Pancreas (tissue), 10 donors: ENCODE measurements at regions not wholly inside any gene's neighbourhood (a gene's known extent, or its start where the extent isn't known, plus 50 kb on each side); places are given as distances from the start of the nearest gene placed in this dataset.

Experiments
- ATAC-seq, 4 donors: fragments of 200-7000 bp; cut with Tn5 transposase; one replicate each; pipeline versions ENCODE4 v1.8.0 to v1.9.1; 2020; ENCODE audit warnings: mild to moderate bottlenecking in 4 of 4, moderate library complexity in 4 of 4
- DNase-seq, 6 donors: peaks; one replicate each; pipeline ENCODE4 v3.0.0-alpha.2; 2020
- FAIRE-seq: peaks from 2 replicates; lab custom pipeline; 2012; peaks lifted over from hg19 to GRCh38; lab: Jason Lieb, UNC
- H3K27ac ChIP-seq, 4 donors: fragments of 200-600 bp; sonication (generic); 1 replicate in 3 of 4; 2 replicates in 1 of 4; pipeline versions ENCODE4 v1.5.0 to v1.8.0; 2020
- H3K27me3 ChIP-seq, 4 donors: fragments of 200-600 bp; one replicate each; pipeline ENCODE4 v1.8.0; 2021
- H3K36me3 ChIP-seq, 3 donors: fragments of 200-600 bp; sonication (generic) in 1 of 3; one replicate each; pipeline versions ENCODE4 v1.5.0 to v1.8.0; 2020 to 2021
- H3K4me1 ChIP-seq, 3 donors: fragments of 200-600 bp; one replicate each; pipeline ENCODE4 v1.8.0; 2021
- H3K4me3 ChIP-seq, 4 donors: fragments of 200-600 bp; sonication (generic) in 2 of 4; one replicate each; pipeline versions ENCODE4 v1.5.0 to v1.8.0; 2020 to 2021
- H3K9me3 ChIP-seq, 4 donors: fragments of 200-600 bp; one replicate each; pipeline ENCODE4 v1.8.0; 2021
- CTCF ChIP-seq, 4 donors: fragments of 200-600 bp; sonication (generic) in 3 of 4; IDR thresholded peaks; one replicate each; pipeline versions ENCODE4 v1.5.0 to v1.8.0; 2021; ENCODE audit warnings: antibody characterized with exemption in 4 of 4
- WGBS, 2 donors: extraction: QIAGEN DNeasy Blood & Tissue Kit; methylation state at CpG; one replicate each; pipeline ENCODE4 v1.1.7; 2013; 5-methylcytosine and 5-hydroxymethylcytosine counted together
- intact Hi-C, 3 donors: fragments of 100-400 bp; cut with DNase I; formaldehyde crosslinking; loops; one replicate each; pipeline versions ENCODE4 v1.11.1 to v1.14.2; 2022
- donor health status: healthy with polysubstance abuse.
- donor health status: DM: no; HTN: no; CAD: no; lungs with moderate emphysema.
- donor health status: DM: no; HTN: no; CAD: no.
- donor health status: control.
- donor health status: control.
- donor health status: Bipolar disorder and iron deficiency.
- donor health status: DM: yes; HTN: yes; CAD: no.
- donor health status: DM: no; HTN: no; CAD: no.
- donor health status: DM: no; HTN: no; CAD: no.
- donor health status: DM: yes; HTN: yes; CAD: no.

- DNase-seq (no peak), FAIRE-seq (no peak), ATAC-seq (no peak)
- Histone ChIP-seq H3K4me3 (no peak overlapping the region), H3K9me3 (no peaks in the 10 kb centered on the region), H3K4me1 (no peaks in the 10 kb centered on the region), H3K27ac (no peak overlapping the region), H3K27me3 (no peaks in the 10 kb centered on the region), H3K36me3 (no peaks in the 10 kb centered on the region)
- intact Hi-C loops, result no loop called here
- 93 to 100% methylated on average over 1 of the region's 1 CpG for WGBS, 2 donors
- TF ChIP-seq CTCF (IDR thresholded peaks at IDR 0.05), result no peak
Measured at GRCh38 chr2:19685731-19686130, 216.1 kb downstream of the TTC32 start.

GRCh38 chr2:19684516-19684915 lies 217.3 kb downstream of the TTC32 start:
- no peaks in the 10 kb centered on the region for H3K4me1 ChIP-seq
- intact Hi-C loops, result no loop called here
- H3K27me3 ChIP-seq, result no peaks in the 10 kb centered on the region
- DNase-seq, result no peak
- H3K27ac ChIP-seq, result no peak overlapping the region
- no peaks in the 10 kb centered on the region for H3K36me3 ChIP-seq
- no peak for TF ChIP-seq CTCF (IDR thresholded peaks at IDR 0.05)
- no peak overlapping the region for H3K4me3 ChIP-seq
- 83 to 84% methylated on average over 7 of the region's 7 CpGs for WGBS, 2 donors
- no peak for FAIRE-seq
- no peak for ATAC-seq
- no peaks in the 10 kb centered on the region for H3K9me3 ChIP-seq

- intact Hi-C loops, result no loop called here
- Histone ChIP-seq H3K27ac (no peak overlapping the region), H3K27me3 (no peaks in the 10 kb centered on the region), H3K9me3 (no peaks in the 10 kb centered on the region), H3K36me3 (no peaks in the 10 kb centered on the region), H3K4me3 (no peak overlapping the region), H3K4me1 (no peaks in the 10 kb centered on the region)
- DNase-seq, result no peak
- no peak for TF ChIP-seq CTCF (IDR thresholded peaks at IDR 0.05)
- FAIRE-seq, result no peak
- no peak for ATAC-seq
Measured at GRCh38 chr2:19683556-19683955, 218.2 kb downstream of the TTC32 start.

- Histone ChIP-seq H3K4me1 (no peaks in the 10 kb centered on the region), H3K27ac (no peak overlapping the region), H3K9me3 (no peaks in the 10 kb centered on the region), H3K36me3 (no peaks in the 10 kb centered on the region), H3K4me3 (no peak overlapping the region), H3K27me3 (no peaks in the 10 kb centered on the region)
- no peak for TF ChIP-seq CTCF (IDR thresholded peaks at IDR 0.05)
- FAIRE-seq, result no peak
- peak in 1 of 6 donors; percentile 21 for DNase-seq
- intact Hi-C loops, result no loop called here
- peak; percentile 78 to 88 (median 86) for ATAC-seq
- WGBS, 2 donors, result 81 to 89% methylated on average over 1 of the region's 1 CpG
Measured at GRCh38 chr2:19682493-19682892, 219.3 kb downstream of the TTC32 start.

GRCh38 chr2:19677825-19678518 lies 223.8 kb downstream of the TTC32 start:
- TF ChIP-seq CTCF (IDR thresholded peaks at IDR 0.05), result no peak
- Histone ChIP-seq H3K9me3 (no peaks in the 10 kb centered on the region), H3K27me3 (no peaks in the 10 kb centered on the region), H3K4me3 (no peak overlapping the region), H3K27ac (no peak overlapping the region), H3K4me1 (no peaks in the 10 kb centered on the region), H3K36me3 (no peaks in the 10 kb centered on the region)
- 60 to 74% methylated on average over 16 to 17 of the region's 17 CpGs for WGBS, 2 donors
- intact Hi-C loops, result no loop called here
- FAIRE-seq, result no peak
- DNase-seq, result no peak
- no peak for ATAC-seq
